Panc1 (cell line): ENCODE measurements at regions not wholly inside any gene's neighbourhood (a gene's known extent, or its start where the extent isn't known, plus 50 kb on each side); places are given as distances from the start of the nearest gene placed in this dataset.

Source experiments
- TF ChIP-seq, protein P1 (sequence below): fragments of 450-650 bp; IDR thresholded peaks from 2 replicates; pipeline ENCODE4 v1.5.1; 2017; ENCODE audit warnings: mild to moderate bottlenecking
- TF ChIP-seq, protein P2 (sequence below), 2 experiments: IDR thresholded peaks; 2 replicates each; pipeline ENCODE4 v1.6.1; 2011 to 2012; ENCODE audit warnings: low read depth in 2 of 2, control low read depth in 1 of 2, low read length in 1 of 2, mild to moderate bottlenecking in 1 of 2, moderate library complexity in 1 of 2; ENCODE audit not compliant: insufficient read depth in 1 of 2

DNA sequence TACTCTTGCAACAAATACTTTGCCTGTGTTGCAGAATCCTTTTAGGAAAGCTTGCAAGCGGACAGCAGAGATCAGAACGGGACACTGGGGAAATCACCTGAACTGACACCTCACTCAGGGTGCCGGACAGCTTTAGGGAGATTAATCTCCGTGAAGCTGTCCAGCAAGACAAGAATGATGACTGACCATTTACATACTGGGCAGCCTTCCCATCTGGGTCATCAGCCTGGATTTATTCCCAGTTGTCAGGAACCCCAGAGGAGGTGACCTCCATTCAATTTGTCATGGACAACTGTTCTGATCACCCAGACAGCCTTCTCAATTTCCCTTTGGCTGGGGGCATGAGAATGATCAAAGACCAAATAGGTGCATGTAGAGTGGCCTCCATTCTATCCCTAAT, 93.0 kb upstream of the EGFL6 start:
- TF ChIP-seq, protein P1, sequence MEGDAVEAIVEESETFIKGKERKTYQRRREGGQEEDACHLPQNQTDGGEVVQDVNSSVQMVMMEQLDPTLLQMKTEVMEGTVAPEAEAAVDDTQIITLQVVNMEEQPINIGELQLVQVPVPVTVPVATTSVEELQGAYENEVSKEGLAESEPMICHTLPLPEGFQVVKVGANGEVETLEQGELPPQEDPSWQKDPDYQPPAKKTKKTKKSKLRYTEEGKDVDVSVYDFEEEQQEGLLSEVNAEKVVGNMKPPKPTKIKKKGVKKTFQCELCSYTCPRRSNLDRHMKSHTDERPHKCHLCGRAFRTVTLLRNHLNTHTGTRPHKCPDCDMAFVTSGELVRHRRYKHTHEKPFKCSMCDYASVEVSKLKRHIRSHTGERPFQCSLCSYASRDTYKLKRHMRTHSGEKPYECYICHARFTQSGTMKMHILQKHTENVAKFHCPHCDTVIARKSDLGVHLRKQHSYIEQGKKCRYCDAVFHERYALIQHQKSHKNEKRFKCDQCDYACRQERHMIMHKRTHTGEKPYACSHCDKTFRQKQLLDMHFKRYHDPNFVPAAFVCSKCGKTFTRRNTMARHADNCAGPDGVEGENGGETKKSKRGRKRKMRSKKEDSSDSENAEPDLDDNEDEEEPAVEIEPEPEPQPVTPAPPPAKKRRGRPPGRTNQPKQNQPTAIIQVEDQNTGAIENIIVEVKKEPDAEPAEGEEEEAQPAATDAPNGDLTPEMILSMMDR: no peak
- TF ChIP-seq, protein P2, sequence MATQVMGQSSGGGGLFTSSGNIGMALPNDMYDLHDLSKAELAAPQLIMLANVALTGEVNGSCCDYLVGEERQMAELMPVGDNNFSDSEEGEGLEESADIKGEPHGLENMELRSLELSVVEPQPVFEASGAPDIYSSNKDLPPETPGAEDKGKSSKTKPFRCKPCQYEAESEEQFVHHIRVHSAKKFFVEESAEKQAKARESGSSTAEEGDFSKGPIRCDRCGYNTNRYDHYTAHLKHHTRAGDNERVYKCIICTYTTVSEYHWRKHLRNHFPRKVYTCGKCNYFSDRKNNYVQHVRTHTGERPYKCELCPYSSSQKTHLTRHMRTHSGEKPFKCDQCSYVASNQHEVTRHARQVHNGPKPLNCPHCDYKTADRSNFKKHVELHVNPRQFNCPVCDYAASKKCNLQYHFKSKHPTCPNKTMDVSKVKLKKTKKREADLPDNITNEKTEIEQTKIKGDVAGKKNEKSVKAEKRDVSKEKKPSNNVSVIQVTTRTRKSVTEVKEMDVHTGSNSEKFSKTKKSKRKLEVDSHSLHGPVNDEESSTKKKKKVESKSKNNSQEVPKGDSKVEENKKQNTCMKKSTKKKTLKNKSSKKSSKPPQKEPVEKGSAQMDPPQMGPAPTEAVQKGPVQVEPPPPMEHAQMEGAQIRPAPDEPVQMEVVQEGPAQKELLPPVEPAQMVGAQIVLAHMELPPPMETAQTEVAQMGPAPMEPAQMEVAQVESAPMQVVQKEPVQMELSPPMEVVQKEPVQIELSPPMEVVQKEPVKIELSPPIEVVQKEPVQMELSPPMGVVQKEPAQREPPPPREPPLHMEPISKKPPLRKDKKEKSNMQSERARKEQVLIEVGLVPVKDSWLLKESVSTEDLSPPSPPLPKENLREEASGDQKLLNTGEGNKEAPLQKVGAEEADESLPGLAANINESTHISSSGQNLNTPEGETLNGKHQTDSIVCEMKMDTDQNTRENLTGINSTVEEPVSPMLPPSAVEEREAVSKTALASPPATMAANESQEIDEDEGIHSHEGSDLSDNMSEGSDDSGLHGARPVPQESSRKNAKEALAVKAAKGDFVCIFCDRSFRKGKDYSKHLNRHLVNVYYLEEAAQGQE (IDR thresholded peaks at IDR 0.05; ENCODE audit: insufficient read depth in 1 of 2, low read depth in 2 of 2, low read length in 1 of 2): no peak
